BE2C (cell line): ENCODE measurements at regions not wholly inside any gene's neighbourhood (a gene's known extent, or its start where the extent isn't known, plus 50 kb on each side); places are given as distances from the start of the nearest gene placed in this dataset.

Experiments
- DNase-seq: peaks from one replicate; pipeline ENCODE4 v3.0.0-alpha.2; 2020
- H3K27me3 ChIP-seq: fragments of 250-450 bp; sonication (Bioruptor Pico); 2 replicates; pipeline ENCODE4 v1.5.1; 2020; ENCODE audit warnings: mild to moderate bottlenecking
- H3K36me3 ChIP-seq: fragments of 250-450 bp; sonication (Bioruptor Pico); 2 replicates; pipeline ENCODE4 v1.5.1; 2020; ENCODE audit warnings: mild to moderate bottlenecking
- H3K4me1 ChIP-seq: fragments of 250-450 bp; sonication (Bioruptor Pico); 2 replicates; pipeline ENCODE4 v1.5.1; 2020
- H3K4me3 ChIP-seq: 2 replicates; pipeline ENCODE4 v1.5.1; 2011; ENCODE audit warnings: low read depth, low read length
- H3K9me3 ChIP-seq: fragments of 250-450 bp; sonication (Bioruptor Pico); 2 replicates; pipeline ENCODE4 v1.5.1; 2020
- CTCF ChIP-seq: IDR thresholded peaks from 2 replicates; pipeline ENCODE4 v1.5.1; 2012; ENCODE audit warnings: mild to moderate bottlenecking, low read depth, low read length

GRCh38 chr21:15539376-15539775 is 190.4 kb upstream of the USP25 start:
- no peak overlapping the region for H3K4me3 ChIP-seq
- H3K36me3 ChIP-seq = no peaks in the 10 kb centered on the region
- no peak for TF ChIP-seq CTCF
- no peaks in the 10 kb centered on the region for H3K27me3 ChIP-seq
- no peaks in the 10 kb centered on the region for H3K9me3 ChIP-seq
- H3K4me1 ChIP-seq = no peaks in the 10 kb centered on the region
- no peak for DNase-seq

GRCh38 chr21:15543473-15543872 is 186.3 kb upstream of the USP25 start:
- Histone ChIP-seq H3K36me3 (no peaks in the 10 kb centered on the region), H3K4me1 (no peaks in the 10 kb centered on the region), H3K9me3 (no peaks in the 10 kb centered on the region), H3K4me3 (no peak overlapping the region), H3K27me3 (no peaks in the 10 kb centered on the region)
- TF ChIP-seq CTCF = no peak
- DNase-seq = no peak

GRCh38 chr21:15549671-15550070 is 180.1 kb upstream of the USP25 start:
- DNase-seq = no peak
- Histone ChIP-seq H3K27me3 (no peaks in the 10 kb centered on the region), H3K36me3 (no peaks in the 10 kb centered on the region), H3K9me3 (no peaks in the 10 kb centered on the region), H3K4me1 (no peaks in the 10 kb centered on the region; the same call in 1 of the 2 replicates), H3K4me3 (no peak overlapping the region)
- no peak for TF ChIP-seq CTCF

GRCh38 chr21:15552914-15553494 is 176.8 kb upstream of the USP25 start:
- no peak overlapping the region for H3K4me3 ChIP-seq
- TF ChIP-seq CTCF = peak; percentile 63
- no peaks in the 10 kb centered on the region for H3K27me3 ChIP-seq
- no peak for DNase-seq
- no peaks in the 10 kb centered on the region for H3K36me3 ChIP-seq
- peaks cover 4% of the 10 kb centered on the region for H3K4me1 ChIP-seq
- no peaks in the 10 kb centered on the region for H3K9me3 ChIP-seq

GRCh38 chr21:15557925-15558324 is 171.9 kb upstream of the USP25 start:
- Histone ChIP-seq H3K36me3 (no peaks in the 10 kb centered on the region), H3K9me3 (no peaks in the 10 kb centered on the region), H3K4me3 (no peak overlapping the region), H3K27me3 (no peaks in the 10 kb centered on the region), H3K4me1 (peaks cover 12% of the 10 kb centered on the region)
- DNase-seq = peak; percentile 94
- no peak for TF ChIP-seq CTCF

GRCh38 chr21:15558884-15559283 is 170.9 kb upstream of the USP25 start:
- Histone ChIP-seq H3K9me3 (no peaks in the 10 kb centered on the region), H3K36me3 (no peaks in the 10 kb centered on the region), H3K4me3 (no peak overlapping the region), H3K27me3 (no peaks in the 10 kb centered on the region), H3K4me1 (peaks cover 12% of the 10 kb centered on the region)
- no peak for TF ChIP-seq CTCF
- DNase-seq = no peak
